ENCODE measurements at regions not wholly inside any gene's neighbourhood (a gene's known extent, or its start where the extent isn't known, plus 50 kb on each side); places are given as distances from the start of the nearest gene placed in this dataset.

DNA sequence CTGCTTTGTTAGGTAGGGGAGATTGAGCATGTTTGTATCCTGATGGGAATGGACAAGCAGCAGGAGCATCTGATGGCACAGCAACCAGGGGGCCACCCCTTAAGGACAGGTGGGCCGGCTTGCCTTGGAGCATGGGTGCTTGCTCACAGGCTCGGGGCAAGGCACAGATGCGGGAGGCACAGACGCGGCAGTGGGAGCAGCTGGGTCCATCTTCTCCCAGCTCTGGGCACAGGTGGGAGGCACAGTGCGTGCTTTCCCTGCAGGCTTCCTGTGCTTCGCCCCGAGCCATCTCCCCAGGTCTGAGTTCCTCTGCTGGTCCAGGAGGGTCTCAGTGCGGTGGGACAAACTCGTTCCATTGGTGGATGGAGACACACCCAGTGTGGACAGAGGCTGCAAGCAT is 73.6 kb upstream of the BHLHE23 start:
- Histone ChIP-seq H3K36me3 (replicated peaks in 1 of 2; ENCODE audit: control insufficient read depth in 1 of 2, insufficient read depth in 2 of 2, low read length in 1 of 2) (no peaks in the 10 kb centered on the region), H3K27me3 (ENCODE audit: insufficient read depth) (peaks cover 18% of the 10 kb centered on the region; the same call in 1 of the 2 replicates), H3K4me2 (no peak overlapping the region), H3K79me2 (ENCODE audit: insufficient read depth) (no peaks in the 10 kb centered on the region), H3K4me3 (ENCODE audit: low read depth in 2 of 2, low read length in 1 of 2) (no peak overlapping the region), H3K27ac (ENCODE audit: low read depth in 2 of 2, low read length in 1 of 2) (no peak overlapping the region), H2AFZ (ENCODE audit: low read depth) (no peak overlapping the region), H3K9me3 (peaks cover 3% of the 10 kb centered on the region; the same call in 1 of the 2 replicates), H3K9ac (no peak overlapping the region), H3F3A (replicated peaks; ENCODE audit: insufficient read depth) (no peaks in the 10 kb centered on the region), H3K4me1 (ENCODE audit: control insufficient read depth in 1 of 2, insufficient read depth in 2 of 2, low read depth in 1 of 2, low read length in 1 of 2) (no peaks in the 10 kb centered on the region), H3K9me2 (no peaks in the 10 kb centered on the region), H4K20me1 (ENCODE audit: insufficient read depth) (no peaks in the 10 kb centered on the region)
- no peak for DNase-seq
- ChIA-PET POLR2A (no interaction called here), CTCF (interaction anchor here (0.8 to 1.3 kb wide), 3 partner anchors 24 to 199 kb away, joined by 3 read pairs; no protein-coding TSS in a partner anchor)
- no peak for TF ChIP-seq MXI1 (IDR thresholded peaks at IDR 0.05; ENCODE audit: low read depth, low read length)
- TF ChIP-seq, protein P1, sequence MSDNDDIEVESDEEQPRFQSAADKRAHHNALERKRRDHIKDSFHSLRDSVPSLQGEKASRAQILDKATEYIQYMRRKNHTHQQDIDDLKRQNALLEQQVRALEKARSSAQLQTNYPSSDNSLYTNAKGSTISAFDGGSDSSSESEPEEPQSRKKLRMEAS (IDR thresholded peaks at IDR 0.05; ENCODE audit: low read depth) = no peak
- TF ChIP-seq, protein P2, sequence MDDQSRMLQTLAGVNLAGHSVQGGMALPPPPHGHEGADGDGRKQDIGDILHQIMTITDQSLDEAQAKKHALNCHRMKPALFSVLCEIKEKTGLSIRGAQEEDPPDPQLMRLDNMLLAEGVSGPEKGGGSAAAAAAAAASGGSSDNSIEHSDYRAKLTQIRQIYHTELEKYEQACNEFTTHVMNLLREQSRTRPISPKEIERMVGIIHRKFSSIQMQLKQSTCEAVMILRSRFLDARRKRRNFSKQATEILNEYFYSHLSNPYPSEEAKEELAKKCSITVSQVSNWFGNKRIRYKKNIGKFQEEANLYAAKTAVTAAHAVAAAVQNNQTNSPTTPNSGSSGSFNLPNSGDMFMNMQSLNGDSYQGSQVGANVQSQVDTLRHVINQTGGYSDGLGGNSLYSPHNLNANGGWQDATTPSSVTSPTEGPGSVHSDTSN (IDR thresholded peaks at IDR 0.05) = no peak
- TF ChIP-seq RCOR1 (IDR thresholded peaks at IDR 0.05; ENCODE audit: low read length) = no peak
- TF ChIP-seq FOXM1 (IDR thresholded peaks at IDR 0.05; ENCODE audit: low read depth) = no peak
- TF ChIP-seq, protein P3, sequence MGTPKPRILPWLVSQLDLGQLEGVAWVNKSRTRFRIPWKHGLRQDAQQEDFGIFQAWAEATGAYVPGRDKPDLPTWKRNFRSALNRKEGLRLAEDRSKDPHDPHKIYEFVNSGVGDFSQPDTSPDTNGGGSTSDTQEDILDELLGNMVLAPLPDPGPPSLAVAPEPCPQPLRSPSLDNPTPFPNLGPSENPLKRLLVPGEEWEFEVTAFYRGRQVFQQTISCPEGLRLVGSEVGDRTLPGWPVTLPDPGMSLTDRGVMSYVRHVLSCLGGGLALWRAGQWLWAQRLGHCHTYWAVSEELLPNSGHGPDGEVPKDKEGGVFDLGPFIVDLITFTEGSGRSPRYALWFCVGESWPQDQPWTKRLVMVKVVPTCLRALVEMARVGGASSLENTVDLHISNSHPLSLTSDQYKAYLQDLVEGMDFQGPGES (IDR thresholded peaks at IDR 0.05; ENCODE audit: low read depth, low read length) = no peak
- TF ChIP-seq GABPA (IDR thresholded peaks at IDR 0.05; ENCODE audit: low read depth) = no peak
- no peak for TF ChIP-seq SIN3A (IDR thresholded peaks at IDR 0.05; ENCODE audit: borderline replicate concordance, low read depth, low read length)
- no peak for TF ChIP-seq RFX5 (IDR thresholded peaks at IDR 0.05; ENCODE audit: low read length)
- TF ChIP-seq, protein P4, sequence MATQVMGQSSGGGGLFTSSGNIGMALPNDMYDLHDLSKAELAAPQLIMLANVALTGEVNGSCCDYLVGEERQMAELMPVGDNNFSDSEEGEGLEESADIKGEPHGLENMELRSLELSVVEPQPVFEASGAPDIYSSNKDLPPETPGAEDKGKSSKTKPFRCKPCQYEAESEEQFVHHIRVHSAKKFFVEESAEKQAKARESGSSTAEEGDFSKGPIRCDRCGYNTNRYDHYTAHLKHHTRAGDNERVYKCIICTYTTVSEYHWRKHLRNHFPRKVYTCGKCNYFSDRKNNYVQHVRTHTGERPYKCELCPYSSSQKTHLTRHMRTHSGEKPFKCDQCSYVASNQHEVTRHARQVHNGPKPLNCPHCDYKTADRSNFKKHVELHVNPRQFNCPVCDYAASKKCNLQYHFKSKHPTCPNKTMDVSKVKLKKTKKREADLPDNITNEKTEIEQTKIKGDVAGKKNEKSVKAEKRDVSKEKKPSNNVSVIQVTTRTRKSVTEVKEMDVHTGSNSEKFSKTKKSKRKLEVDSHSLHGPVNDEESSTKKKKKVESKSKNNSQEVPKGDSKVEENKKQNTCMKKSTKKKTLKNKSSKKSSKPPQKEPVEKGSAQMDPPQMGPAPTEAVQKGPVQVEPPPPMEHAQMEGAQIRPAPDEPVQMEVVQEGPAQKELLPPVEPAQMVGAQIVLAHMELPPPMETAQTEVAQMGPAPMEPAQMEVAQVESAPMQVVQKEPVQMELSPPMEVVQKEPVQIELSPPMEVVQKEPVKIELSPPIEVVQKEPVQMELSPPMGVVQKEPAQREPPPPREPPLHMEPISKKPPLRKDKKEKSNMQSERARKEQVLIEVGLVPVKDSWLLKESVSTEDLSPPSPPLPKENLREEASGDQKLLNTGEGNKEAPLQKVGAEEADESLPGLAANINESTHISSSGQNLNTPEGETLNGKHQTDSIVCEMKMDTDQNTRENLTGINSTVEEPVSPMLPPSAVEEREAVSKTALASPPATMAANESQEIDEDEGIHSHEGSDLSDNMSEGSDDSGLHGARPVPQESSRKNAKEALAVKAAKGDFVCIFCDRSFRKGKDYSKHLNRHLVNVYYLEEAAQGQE (IDR thresholded peaks at IDR 0.05; ENCODE audit: low read depth, low read length) = no peak
- no peak for TF ChIP-seq JUND (IDR thresholded peaks at IDR 0.05)
- no peak for TF ChIP-seq EP300 (IDR thresholded peaks at IDR 0.05; ENCODE audit: borderline replicate concordance in 1 of 2, low read depth in 1 of 2, low read length in 1 of 2)
- no peak for TF ChIP-seq NRF1 (IDR thresholded peaks at IDR 0.05; ENCODE audit: low read depth, low read length)
- TF ChIP-seq TEAD4 (IDR thresholded peaks at IDR 0.05; ENCODE audit: borderline replicate concordance, insufficient read depth) = no peak
- TF ChIP-seq RXRA (IDR thresholded peaks at IDR 0.05; ENCODE audit: borderline replicate concordance, low read depth) = no peak
- TF ChIP-seq POLR2AphosphoS5 (IDR thresholded peaks at IDR 0.05; ENCODE audit: low read depth, low read length) = no peak
- no peak for TF ChIP-seq YY1 (IDR thresholded peaks at IDR 0.05; ENCODE audit: low read depth)
- TF ChIP-seq, protein P5, sequence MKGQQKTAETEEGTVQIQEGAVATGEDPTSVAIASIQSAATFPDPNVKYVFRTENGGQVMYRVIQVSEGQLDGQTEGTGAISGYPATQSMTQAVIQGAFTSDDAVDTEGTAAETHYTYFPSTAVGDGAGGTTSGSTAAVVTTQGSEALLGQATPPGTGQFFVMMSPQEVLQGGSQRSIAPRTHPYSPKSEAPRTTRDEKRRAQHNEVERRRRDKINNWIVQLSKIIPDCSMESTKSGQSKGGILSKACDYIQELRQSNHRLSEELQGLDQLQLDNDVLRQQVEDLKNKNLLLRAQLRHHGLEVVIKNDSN (IDR thresholded peaks at IDR 0.05; ENCODE audit: borderline replicate concordance, low read depth) = no peak
- TF ChIP-seq, protein P6, sequence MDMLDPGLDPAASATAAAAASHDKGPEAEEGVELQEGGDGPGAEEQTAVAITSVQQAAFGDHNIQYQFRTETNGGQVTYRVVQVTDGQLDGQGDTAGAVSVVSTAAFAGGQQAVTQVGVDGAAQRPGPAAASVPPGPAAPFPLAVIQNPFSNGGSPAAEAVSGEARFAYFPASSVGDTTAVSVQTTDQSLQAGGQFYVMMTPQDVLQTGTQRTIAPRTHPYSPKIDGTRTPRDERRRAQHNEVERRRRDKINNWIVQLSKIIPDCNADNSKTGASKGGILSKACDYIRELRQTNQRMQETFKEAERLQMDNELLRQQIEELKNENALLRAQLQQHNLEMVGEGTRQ (IDR thresholded peaks at IDR 0.05; ENCODE audit: borderline replicate concordance, low read depth, low read length) = no peak
- WGBS (ENCODE audit: low lambda C conversion rate) = 0% methylated on average over 3 of the region's 10 CpGs

Measured in SK-N-SH (cell line).